ENCODE measurements at regions not wholly inside any gene's neighbourhood (a gene's known extent, or its start where the extent isn't known, plus 50 kb on each side); places are given as distances from the start of the nearest gene placed in this dataset.

DNA sequence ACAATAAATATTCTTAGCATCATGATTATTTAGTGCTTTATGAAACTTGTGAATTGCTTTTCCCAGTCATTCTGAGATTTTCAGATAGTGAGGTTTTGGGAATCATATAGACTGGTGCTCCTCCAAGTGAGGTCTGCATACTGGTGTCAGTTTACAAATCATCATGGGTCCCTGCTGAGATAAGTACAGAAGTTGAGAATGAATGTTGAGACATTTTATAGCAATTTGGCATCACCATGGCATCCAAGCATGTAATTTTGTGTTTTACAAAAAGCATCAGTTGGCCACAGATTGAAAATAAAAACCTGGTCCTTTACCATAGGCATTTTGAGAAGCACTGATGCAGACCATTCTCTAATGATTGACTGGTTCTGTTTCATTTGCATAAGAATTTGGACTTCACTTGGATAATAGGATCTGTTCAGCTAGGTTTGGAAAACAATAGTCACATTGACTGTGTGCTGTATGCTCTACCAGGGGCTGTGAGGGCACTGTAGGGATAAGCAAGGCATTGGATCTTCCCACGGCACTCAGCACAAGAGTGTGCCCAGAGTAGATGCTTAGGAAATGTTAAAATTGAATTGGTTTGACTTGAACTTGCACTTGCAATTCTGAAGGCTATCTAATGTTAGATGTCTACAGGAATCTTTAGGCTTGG lies 79.0 kb upstream of the JUN start:
- no peak for DNase-seq (ENCODE audit: low spot score)

DNA sequence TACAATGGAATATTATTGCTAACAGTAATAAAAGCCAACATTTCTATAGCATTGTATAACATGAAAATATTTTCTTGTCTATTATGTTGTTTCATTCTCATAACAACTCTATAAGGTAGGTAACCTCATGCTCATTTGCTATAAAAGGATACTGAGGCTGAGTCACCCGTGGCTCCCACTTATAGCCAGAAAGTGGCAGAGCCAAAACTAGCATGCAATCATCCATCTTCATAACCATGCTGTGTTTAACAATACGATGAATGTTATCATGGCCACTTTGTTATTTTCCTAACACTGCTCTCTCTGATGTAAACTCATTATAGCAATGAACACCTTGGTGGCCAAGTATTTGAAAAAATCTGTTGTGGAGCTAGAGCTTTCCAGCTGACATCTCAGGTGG lies 80.8 kb upstream of the JUN start:
- no peak for DNase-seq (ENCODE audit: low spot score)

GRCh38 chr1:58866578-58866977 lies 82.7 kb upstream of the JUN start:
- no peak for DNase-seq (ENCODE audit: low spot score)

- DNase-seq (ENCODE audit: low spot score), result no peak
Observed at GRCh38 chr1:58869638-58870297, 85.9 kb upstream of the JUN start.

DNA sequence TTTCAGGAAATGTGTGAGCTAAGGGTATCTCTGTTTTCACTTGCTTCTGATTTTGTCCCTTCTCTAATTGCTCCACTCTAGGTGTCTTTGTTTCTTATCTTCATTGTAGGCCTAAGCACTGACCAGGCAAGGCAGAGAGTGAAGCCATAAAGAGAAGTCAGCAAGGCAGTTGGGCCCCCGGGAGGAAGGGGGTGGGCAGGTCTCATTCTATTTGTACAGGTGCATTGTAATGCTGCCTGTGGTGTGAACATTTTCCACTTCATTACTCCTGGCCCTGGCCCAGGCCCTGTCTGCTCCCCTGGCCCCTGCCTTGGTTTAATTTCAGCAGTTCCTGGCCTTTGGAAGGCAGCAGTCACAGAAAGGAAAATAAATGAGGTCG lies 86.4 kb upstream of the JUN start:
- no peak for DNase-seq (ENCODE audit: low spot score)

- DNase-seq (ENCODE audit: low spot score), result no peak
Observed at GRCh38 chr1:58874342-58874741, 90.5 kb upstream of the JUN start.

DNA sequence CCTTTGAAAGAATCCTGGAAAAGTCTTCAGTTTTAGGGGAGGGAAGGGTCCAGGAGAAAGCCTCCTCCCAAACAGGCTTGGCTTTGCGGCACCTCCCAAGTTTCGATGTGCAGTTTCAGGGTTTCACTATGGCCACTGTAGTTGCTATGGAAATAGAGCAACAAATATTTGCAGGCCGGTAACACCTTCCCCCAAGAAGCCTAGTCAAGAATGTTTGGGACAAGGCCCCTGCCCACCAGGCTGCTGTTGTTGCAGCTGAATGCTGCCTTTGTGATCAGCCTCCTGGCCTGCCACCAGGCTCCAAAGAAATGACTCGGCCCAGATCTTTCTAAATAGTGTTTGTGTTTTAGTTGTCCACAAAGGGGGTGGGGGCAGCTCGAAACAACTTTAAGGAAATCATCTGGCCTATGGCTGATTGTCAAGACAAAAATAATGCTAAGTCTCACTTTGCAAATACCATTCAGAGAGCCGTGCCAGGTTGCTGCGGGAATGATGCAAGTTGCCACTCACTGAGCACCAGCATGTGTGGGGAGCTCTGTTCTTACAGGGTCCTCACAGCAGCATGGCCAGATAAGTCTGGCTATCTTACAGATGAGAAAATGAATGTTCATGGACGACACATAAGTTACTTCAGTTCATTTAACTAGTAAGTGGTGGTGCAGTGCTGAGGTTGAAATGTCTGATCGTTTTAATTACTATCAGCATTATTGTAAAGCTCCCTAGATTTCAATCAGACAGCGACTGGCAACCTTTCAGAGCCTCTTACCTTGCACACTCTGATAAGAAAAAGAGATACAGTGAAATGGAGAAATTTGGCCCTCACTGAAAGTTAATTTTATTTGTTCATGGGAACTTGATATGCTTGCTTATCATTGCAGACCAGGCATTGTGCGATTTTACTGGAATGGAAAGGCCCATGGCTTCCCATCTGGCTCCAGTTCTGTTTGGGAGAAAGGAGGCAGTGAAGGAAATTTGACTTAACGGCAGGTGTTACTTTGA lies 91.2 kb upstream of the JUN start:
- no peak for DNase-seq (ENCODE audit: low spot score)

DNA sequence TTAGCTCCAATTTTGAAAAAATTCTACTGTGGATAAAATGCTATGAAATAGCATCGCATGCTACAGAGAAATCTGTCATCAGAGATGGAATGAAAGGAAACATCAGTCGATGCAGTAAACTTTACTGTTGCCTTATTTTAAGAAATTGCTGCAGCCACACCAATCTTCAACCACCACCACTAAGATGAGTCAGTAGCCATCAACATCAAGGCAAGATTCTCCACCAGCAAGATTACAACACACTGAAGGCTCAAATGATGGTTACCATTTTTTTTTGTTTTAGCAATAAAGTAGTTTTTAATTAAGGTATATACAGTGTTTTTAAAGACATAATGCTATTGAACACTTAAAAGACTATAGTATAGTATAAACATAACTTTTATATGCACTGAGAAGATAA lies 95.6 kb upstream of the JUN start:
- DNase-seq (ENCODE audit: low spot score), result no peak

- no peak for DNase-seq (ENCODE audit: low spot score)
Observed at GRCh38 chr1:58880592-58880991, 96.7 kb upstream of the JUN start.

- DNase-seq (ENCODE audit: low spot score), result no peak
Observed at GRCh38 chr1:58881471-58881994, 97.7 kb upstream of the JUN start.

- no peak for DNase-seq (ENCODE audit: low spot score)
Observed at GRCh38 chr1:58882322-58882948, 98.6 kb upstream of the JUN start.

DNA sequence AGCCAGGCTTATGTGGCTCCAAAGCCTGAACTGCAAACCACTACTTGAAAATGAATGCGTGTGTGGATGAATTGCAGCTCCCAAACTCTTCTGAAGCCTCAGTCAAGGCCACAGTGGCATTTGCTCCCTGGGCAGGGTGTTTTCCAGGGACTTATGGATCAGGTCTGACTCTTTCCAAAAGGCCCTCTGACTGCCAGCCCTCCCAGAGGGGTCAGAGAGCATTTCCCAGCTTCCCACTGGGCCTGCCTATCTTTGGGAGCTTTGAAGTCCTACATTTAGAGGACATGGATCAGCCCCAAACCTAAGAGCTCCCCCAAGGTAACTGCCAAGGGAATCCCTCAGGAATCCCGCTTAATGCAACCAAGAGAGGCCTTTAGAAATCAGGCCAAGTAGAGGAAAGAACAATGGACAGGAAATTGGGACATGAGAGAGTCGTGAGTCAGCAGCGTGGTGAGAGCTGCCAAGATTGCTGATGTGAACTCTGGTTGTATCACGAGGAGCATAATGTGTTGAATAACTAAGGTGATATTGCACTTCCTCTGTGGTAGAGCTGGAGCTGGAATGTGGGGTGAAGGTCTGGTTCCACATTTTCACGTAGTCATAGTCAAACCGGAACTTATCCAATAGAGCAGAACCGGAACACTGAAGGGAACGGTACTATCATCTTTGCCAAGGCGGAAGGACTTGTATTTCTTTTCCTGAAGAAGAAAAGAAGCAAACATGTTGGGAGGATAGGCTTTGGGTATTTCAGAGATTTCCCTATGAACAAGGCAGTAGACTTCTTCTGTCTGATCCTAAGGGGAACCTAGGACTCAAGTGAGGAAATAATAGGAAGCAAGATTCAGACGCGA lies 99.4 kb upstream of the JUN start:
- no peak for DNase-seq (ENCODE audit: low spot score)

GRCh38 chr1:58883888-58884482 lies 100.1 kb upstream of the JUN start:
- DNase-seq (ENCODE audit: low spot score), result no peak

DNA sequence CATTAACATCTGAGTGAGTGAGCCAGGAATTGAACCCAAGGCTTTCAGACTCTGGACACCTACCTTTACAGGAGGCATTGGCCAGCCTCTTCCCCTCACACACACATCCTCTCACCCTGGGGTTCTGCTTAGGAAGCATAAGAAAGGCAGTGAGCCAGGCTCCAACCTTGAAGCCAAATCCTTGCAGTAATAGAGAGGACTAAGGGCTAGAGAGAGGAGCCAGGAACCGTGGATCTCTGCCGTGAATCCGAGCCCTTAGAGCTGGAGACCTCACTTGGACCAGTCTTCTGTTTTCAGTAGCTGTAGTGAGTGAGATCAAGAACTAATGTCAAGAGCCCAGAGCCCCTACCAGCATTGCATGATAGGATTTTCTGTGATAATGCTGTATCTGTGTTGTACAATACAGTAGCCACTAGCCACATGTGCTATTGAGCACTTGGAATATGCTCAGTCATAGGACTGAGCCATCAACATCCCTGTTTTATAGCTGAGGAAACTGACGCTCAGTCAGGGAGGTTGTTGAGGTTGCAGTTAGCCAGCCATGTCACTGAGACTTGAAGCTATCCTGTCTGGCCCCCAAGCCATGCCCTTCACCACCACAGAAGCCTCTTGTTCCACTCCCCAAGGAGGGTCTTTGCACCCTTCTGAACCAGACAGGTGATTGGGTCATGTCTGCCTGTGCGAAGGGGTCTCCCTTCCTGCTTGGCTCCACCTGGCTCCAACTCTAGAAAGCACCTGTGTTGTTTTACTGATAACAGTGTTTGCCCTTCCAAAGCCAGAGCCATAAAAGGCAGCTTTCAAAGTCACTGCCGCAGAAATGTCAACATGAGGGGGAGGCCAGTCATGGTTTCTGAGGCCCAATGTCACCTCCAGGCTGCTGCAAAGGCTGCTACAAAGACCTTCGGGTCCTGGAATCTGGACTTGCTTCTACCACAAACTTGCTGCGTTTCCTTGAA lies 101.1 kb upstream of the JUN start:
- DNase-seq (ENCODE audit: low spot score), result no peak

- no peak for DNase-seq (ENCODE audit: low spot score)
Observed at GRCh38 chr1:58885998-58886397, 102.2 kb upstream of the JUN start.

- DNase-seq (ENCODE audit: low spot score), result no peak
Observed at GRCh38 chr1:58886611-58887010, 102.8 kb upstream of the JUN start.

- no peak for DNase-seq (ENCODE audit: low spot score)
Observed at GRCh38 chr1:58887059-58887458, 103.2 kb upstream of the JUN start.

GRCh38 chr1:58888833-58889232 lies 105.0 kb upstream of the JUN start:
- DNase-seq (ENCODE audit: low spot score), result no peak

- DNase-seq (ENCODE audit: low spot score), result no peak
Observed at GRCh38 chr1:58890113-58890512, 106.3 kb upstream of the JUN start.

Data from mesenteric fat pad (tissue), 1 donor.